HCT116 (cell line): ENCODE measurements at regions not wholly inside any gene's neighbourhood (a gene's known extent, or its start where the extent isn't known, plus 50 kb on each side); places are given as distances from the start of the nearest gene placed in this dataset.

Experiments
- ATAC-seq: fragments of 200-7000 bp; cut with Tn5 transposase; 2 replicates; pipeline ENCODE4 v1.9.1; 2020; ENCODE audit warnings: mild to moderate bottlenecking, moderate library complexity
- BruUV-seq: library from RNA; stranded (reverse); fragments of 400-500 nt; replicated peaks from 2 replicates; lab custom pipeline; 2021; lab: Mats Ljungman, UMichigan
- CTCF ChIA-PET: fragments of 300-600 bp; sonication (Branson Sonifier 250); formaldehyde crosslinking; loops from one replicate; lab custom pipeline; 2021; ENCODE audit warnings: antibody characterized with exemption; lab: Charles Lee
- POLR2A ChIA-PET: fragments of 300-600, 350-600 bp; sonication (Branson Sonifier 250); formaldehyde crosslinking; loops from one replicate; lab custom pipeline; 2021; ENCODE audit warnings: antibody characterized with exemption; lab: Charles Lee
- RAD21 ChIA-PET, 2 experiments: fragments of 300-600 bp; sonication (Branson Sonifier 250); formaldehyde crosslinking; loops; one replicate each; lab custom pipeline; 2023; ENCODE audit warnings: low total read pairs in 2 of 2; ENCODE audit not compliant: uncharacterized antibody in 2 of 2, unreplicated experiment in 2 of 2, low non-redundant PET in 1 of 2; lab: Charles Lee
- DNase-seq: peaks from one replicate; pipeline ENCODE4 v3.0.0-alpha.2; 2010; ENCODE audit warnings: low read depth, low spot score
- H2AFZ ChIP-seq: fragments of 200-600 bp; shearing (Covaris generic), sonication (generic); 2 replicates; pipeline ENCODE4 v1.6.1; 2017; ENCODE audit warnings: low read depth, mixed run types, mixed read lengths, antibody characterized with exemption, low read length; ENCODE audit not compliant: poor library complexity, severe bottlenecking
- H3K27ac ChIP-seq: 2 replicates; pipeline ENCODE4 v1.5.1; 2012; ENCODE audit warnings: low read depth, low read length
- H3K27me3 ChIP-seq: fragments of 200-600 bp; sonication (generic); 2 replicates; pipeline ENCODE4 v1.6.1; 2016; ENCODE audit warnings: mixed run types, low read length, mixed read lengths; ENCODE audit not compliant: insufficient read depth
- H3K36me3 ChIP-seq, 2 experiments: fragments of 200-500 bp in 1 of 2; fragments of 200-600 bp in 1 of 2; sonication (Bioruptor generic) in 1 of 2; sonication (generic) in 1 of 2; 2 replicates each; pipeline versions ENCODE4 v1.5.1 to v1.6.1; 2014 to 2016; ENCODE audit warnings: low read length in 2 of 2, inconsistent platforms in 1 of 2, mixed read lengths in 1 of 2, mixed run types in 1 of 2; ENCODE audit not compliant: insufficient read depth in 2 of 2, control insufficient read depth in 1 of 2
- H3K4me1 ChIP-seq, 2 experiments: fragments of 200-600 bp in 1 of 2; sonication (generic) in 1 of 2; 2 replicates each; pipeline versions ENCODE4 v1.5.1 to v1.6.1; 2012 to 2017; ENCODE audit warnings: low read length in 2 of 2, inconsistent platforms in 1 of 2, mild to moderate bottlenecking in 1 of 2, mixed read lengths in 1 of 2, mixed run types in 1 of 2, moderate library complexity in 1 of 2; ENCODE audit not compliant: insufficient read depth in 2 of 2, control insufficient read depth in 1 of 2
- H3K4me2 ChIP-seq: fragments of 200-600 bp; sonication (generic); 2 replicates; pipeline ENCODE4 v1.6.1; 2017; ENCODE audit warnings: mixed run types, low read length, mixed read lengths
- H3K4me3 ChIP-seq, 2 experiments: fragments of 200-600 bp in 1 of 2; sonication (generic) in 1 of 2; replicated peaks in 1 of 2; 2 replicates each; pipeline ENCODE4 v1.5.1; 2011 to 2016; ENCODE audit warnings: low read length in 2 of 2, control low read depth in 1 of 2, low read depth in 1 of 2, mild to moderate bottlenecking in 1 of 2, mixed read lengths in 1 of 2, mixed run types in 1 of 2
- H3K79me2 ChIP-seq: fragments of 200-600 bp; sonication (generic); 2 replicates; pipeline ENCODE4 v1.6.1; 2017; ENCODE audit warnings: mild to moderate bottlenecking, mixed run types, low read length, moderate library complexity, mixed read lengths; ENCODE audit not compliant: insufficient read depth
- H3K9ac ChIP-seq: fragments of 200-600 bp; sonication (generic); 2 replicates; pipeline ENCODE4 v1.6.1; 2016; ENCODE audit warnings: low read length, mixed read lengths
- H3K9me2 ChIP-seq: fragments of 200-600 bp; sonication (generic), shearing (Covaris generic); 2 replicates; pipeline ENCODE4 v1.6.1; 2017; ENCODE audit warnings: mixed run types, mild to moderate bottlenecking, moderate library complexity; ENCODE audit not compliant: insufficient read depth
- H3K9me3 ChIP-seq, 2 experiments: fragments of 200-500 bp in 1 of 2; fragments of 200-600 bp in 1 of 2; sonication (Bioruptor generic) in 1 of 2; sonication (generic) in 1 of 2; 2 replicates each; pipeline ENCODE4 v1.6.1; 2014 to 2017; ENCODE audit warnings: low read length in 2 of 2, mixed read lengths in 2 of 2, inconsistent platforms in 1 of 2, low read depth in 1 of 2, mild to moderate bottlenecking in 1 of 2, mixed run types in 1 of 2, moderate library complexity in 1 of 2; ENCODE audit not compliant: control insufficient read depth in 1 of 2, insufficient read depth in 1 of 2
- H4K20me1 ChIP-seq: fragments of 200-600 bp; sonication (generic), shearing (Covaris generic); 2 replicates; pipeline ENCODE4 v1.6.1; 2017; ENCODE audit warnings: mixed run types, mild to moderate bottlenecking, moderate library complexity; ENCODE audit not compliant: insufficient read depth
- CBX3 ChIP-seq: IDR thresholded peaks from 2 replicates; pipeline ENCODE4 v1.6.1; 2012; ENCODE audit warnings: low read depth
- CEBPB ChIP-seq: IDR thresholded peaks from 2 replicates; pipeline ENCODE4 v1.6.1; 2012; ENCODE audit warnings: low read depth
- ELF1 ChIP-seq: IDR thresholded peaks from 2 replicates; pipeline ENCODE4 v1.6.1; 2012; ENCODE audit warnings: low read depth, borderline replicate concordance
- EZH2 ChIP-seq: fragments of 200-600 bp; sonication (generic); IDR thresholded peaks from 2 replicates; pipeline ENCODE4 v1.6.1; 2017; ENCODE audit warnings: antibody characterized with exemption, mixed run types
- EZH2phosphoT487 ChIP-seq: fragments of 200-600 bp; IDR thresholded peaks from 2 replicates; pipeline ENCODE4 v1.6.1; 2018; ENCODE audit warnings: antibody characterized with exemption, borderline replicate concordance
- FOSL1 ChIP-seq: IDR thresholded peaks from 2 replicates; pipeline ENCODE4 v1.6.1; 2012; ENCODE audit warnings: low read depth
- JUND ChIP-seq: IDR thresholded peaks from 2 replicates; pipeline ENCODE4 v1.6.1; 2012
- POLR2A ChIP-seq: IDR thresholded peaks from 2 replicates; pipeline ENCODE4 v1.7.0; 2011; ENCODE audit warnings: borderline replicate concordance; ENCODE audit not compliant: insufficient read depth, insufficient read length; ENCODE audit errors: extremely low read depth
- POLR2AphosphoS5 ChIP-seq: IDR thresholded peaks from 2 replicates; pipeline ENCODE4 v1.6.1; 2011; ENCODE audit warnings: mild to moderate bottlenecking, low read depth, low read length, moderate library complexity
- SIN3A ChIP-seq: IDR thresholded peaks from 2 replicates; pipeline ENCODE4 v1.6.1; 2012; ENCODE audit warnings: low read depth
- SP1 ChIP-seq: IDR thresholded peaks from 2 replicates; pipeline ENCODE4 v1.6.1; 2012; ENCODE audit warnings: low read depth
- ZNF274 ChIP-seq: fragments of 200-500 bp; sonication (Bioruptor generic); IDR thresholded peaks from 2 replicates; pipeline ENCODE4 v1.6.1; 2014; ENCODE audit warnings: mild to moderate bottlenecking, low read depth, low read length, inconsistent platforms
- intact Hi-C: fragments of 100-400 bp; cut with micrococcal nuclease; formaldehyde crosslinking; loops from 2 replicates; pipeline ENCODE4 v1.10.0; 2022
- TF ChIP-seq, protein P1 (sequence below): IDR thresholded peaks from 2 replicates; pipeline ENCODE4 v1.6.1; 2011; ENCODE audit warnings: mild to moderate bottlenecking, low read length, moderate library complexity; ENCODE audit not compliant: insufficient replicate concordance; ENCODE audit errors: extremely low read depth
- TF ChIP-seq, protein P2 (sequence below): IDR thresholded peaks from 2 replicates; pipeline ENCODE4 v1.6.1; 2012; ENCODE audit warnings: low read depth
- TF ChIP-seq, protein P3 (sequence below), 3 experiments: fragments of 200-600 bp in 1 of 3; sonication (generic) in 1 of 3; IDR thresholded peaks in 2 of 3; conservative IDR thresholded peaks in 1 of 3; 2 replicates each; pipeline ENCODE4 v1.5.1; 2012 to 2017; ENCODE audit warnings: low read depth in 2 of 3, low read length in 2 of 3, antibody characterized with exemption in 1 of 3, borderline replicate concordance in 1 of 3, control low read depth in 1 of 3, mild to moderate bottlenecking in 1 of 3, mixed read lengths in 1 of 3, mixed run types in 1 of 3, moderate library complexity in 1 of 3; ENCODE audit not compliant: insufficient read depth in 1 of 3
- TF ChIP-seq, protein P4 (sequence below): IDR thresholded peaks from 2 replicates; pipeline ENCODE4 v1.6.1; 2012
- TF ChIP-seq, protein P5 (sequence below): IDR thresholded peaks from 2 replicates; pipeline ENCODE4 v1.6.1; 2012

DNA sequence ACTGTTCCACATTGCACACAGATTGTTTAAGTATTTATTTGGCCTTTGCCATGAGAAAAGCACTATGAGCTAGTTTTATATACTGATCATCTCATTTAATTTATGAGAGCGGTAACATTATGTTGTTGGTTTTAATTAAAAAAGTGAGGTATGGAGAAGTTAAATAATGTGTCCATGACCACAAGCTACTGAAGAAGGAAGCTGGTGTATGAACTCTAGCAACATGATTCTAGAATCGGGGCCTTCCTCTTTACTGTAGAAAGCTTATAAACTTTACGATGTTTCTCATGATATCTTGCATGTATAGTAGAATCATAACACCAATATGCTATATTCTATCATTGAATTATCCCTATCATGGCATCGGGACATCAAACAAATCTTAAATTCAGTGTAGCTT is 52.9 kb upstream of the CDH18 start:
- H3K36me3 ChIP-seq, result no peaks in the 10 kb centered on the region
- H3K4me2 ChIP-seq, result no peak overlapping the region
- RAD21 ChIA-PET, result no interaction called here
- H3K9ac ChIP-seq, result no peak overlapping the region
- no peaks in the 10 kb centered on the region for H4K20me1 ChIP-seq
- H3K4me3 ChIP-seq, result no peak overlapping the region
- POLR2A ChIA-PET, result no interaction called here
- no peak overlapping the region for H2AFZ ChIP-seq
- H3K27me3 ChIP-seq, result no peaks in the 10 kb centered on the region
- no peak for TF ChIP-seq ELF1
- no peak for TF ChIP-seq SIN3A
- TF ChIP-seq JUND, result no peak
- no peak for TF ChIP-seq CBX3
- TF ChIP-seq, protein P1, sequence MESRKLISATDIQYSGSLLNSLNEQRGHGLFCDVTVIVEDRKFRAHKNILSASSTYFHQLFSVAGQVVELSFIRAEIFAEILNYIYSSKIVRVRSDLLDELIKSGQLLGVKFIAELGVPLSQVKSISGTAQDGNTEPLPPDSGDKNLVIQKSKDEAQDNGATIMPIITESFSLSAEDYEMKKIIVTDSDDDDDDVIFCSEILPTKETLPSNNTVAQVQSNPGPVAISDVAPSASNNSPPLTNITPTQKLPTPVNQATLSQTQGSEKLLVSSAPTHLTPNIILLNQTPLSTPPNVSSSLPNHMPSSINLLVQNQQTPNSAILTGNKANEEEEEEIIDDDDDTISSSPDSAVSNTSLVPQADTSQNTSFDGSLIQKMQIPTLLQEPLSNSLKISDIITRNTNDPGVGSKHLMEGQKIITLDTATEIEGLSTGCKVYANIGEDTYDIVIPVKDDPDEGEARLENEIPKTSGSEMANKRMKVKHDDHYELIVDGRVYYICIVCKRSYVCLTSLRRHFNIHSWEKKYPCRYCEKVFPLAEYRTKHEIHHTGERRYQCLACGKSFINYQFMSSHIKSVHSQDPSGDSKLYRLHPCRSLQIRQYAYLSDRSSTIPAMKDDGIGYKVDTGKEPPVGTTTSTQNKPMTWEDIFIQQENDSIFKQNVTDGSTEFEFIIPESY, result no peak
- TF ChIP-seq CEBPB, result no peak
- no peak for TF ChIP-seq SP1
- TF ChIP-seq FOSL1, result no peak
- no peak for TF ChIP-seq ZNF274
- TF ChIP-seq POLR2A, result no peak
- TF ChIP-seq, protein P2, sequence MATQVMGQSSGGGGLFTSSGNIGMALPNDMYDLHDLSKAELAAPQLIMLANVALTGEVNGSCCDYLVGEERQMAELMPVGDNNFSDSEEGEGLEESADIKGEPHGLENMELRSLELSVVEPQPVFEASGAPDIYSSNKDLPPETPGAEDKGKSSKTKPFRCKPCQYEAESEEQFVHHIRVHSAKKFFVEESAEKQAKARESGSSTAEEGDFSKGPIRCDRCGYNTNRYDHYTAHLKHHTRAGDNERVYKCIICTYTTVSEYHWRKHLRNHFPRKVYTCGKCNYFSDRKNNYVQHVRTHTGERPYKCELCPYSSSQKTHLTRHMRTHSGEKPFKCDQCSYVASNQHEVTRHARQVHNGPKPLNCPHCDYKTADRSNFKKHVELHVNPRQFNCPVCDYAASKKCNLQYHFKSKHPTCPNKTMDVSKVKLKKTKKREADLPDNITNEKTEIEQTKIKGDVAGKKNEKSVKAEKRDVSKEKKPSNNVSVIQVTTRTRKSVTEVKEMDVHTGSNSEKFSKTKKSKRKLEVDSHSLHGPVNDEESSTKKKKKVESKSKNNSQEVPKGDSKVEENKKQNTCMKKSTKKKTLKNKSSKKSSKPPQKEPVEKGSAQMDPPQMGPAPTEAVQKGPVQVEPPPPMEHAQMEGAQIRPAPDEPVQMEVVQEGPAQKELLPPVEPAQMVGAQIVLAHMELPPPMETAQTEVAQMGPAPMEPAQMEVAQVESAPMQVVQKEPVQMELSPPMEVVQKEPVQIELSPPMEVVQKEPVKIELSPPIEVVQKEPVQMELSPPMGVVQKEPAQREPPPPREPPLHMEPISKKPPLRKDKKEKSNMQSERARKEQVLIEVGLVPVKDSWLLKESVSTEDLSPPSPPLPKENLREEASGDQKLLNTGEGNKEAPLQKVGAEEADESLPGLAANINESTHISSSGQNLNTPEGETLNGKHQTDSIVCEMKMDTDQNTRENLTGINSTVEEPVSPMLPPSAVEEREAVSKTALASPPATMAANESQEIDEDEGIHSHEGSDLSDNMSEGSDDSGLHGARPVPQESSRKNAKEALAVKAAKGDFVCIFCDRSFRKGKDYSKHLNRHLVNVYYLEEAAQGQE, result no peak
- no peak for TF ChIP-seq EZH2phosphoT487
- TF ChIP-seq POLR2AphosphoS5, result no peak
- TF ChIP-seq, protein P3, sequence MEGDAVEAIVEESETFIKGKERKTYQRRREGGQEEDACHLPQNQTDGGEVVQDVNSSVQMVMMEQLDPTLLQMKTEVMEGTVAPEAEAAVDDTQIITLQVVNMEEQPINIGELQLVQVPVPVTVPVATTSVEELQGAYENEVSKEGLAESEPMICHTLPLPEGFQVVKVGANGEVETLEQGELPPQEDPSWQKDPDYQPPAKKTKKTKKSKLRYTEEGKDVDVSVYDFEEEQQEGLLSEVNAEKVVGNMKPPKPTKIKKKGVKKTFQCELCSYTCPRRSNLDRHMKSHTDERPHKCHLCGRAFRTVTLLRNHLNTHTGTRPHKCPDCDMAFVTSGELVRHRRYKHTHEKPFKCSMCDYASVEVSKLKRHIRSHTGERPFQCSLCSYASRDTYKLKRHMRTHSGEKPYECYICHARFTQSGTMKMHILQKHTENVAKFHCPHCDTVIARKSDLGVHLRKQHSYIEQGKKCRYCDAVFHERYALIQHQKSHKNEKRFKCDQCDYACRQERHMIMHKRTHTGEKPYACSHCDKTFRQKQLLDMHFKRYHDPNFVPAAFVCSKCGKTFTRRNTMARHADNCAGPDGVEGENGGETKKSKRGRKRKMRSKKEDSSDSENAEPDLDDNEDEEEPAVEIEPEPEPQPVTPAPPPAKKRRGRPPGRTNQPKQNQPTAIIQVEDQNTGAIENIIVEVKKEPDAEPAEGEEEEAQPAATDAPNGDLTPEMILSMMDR (IDR thresholded peaks at IDR 0.05 in 2 of 3, conservative IDR thresholded peaks at IDR 0.05 in 1 of 3; ENCODE audit: borderline replicate concordance in 1 of 3, insufficient read depth in 1 of 3, low read depth in 2 of 3, low read length in 2 of 3), result no peak
- no peak for TF ChIP-seq EZH2
- TF ChIP-seq, protein P4, sequence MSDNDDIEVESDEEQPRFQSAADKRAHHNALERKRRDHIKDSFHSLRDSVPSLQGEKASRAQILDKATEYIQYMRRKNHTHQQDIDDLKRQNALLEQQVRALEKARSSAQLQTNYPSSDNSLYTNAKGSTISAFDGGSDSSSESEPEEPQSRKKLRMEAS, result no peak
- TF ChIP-seq, protein P5, sequence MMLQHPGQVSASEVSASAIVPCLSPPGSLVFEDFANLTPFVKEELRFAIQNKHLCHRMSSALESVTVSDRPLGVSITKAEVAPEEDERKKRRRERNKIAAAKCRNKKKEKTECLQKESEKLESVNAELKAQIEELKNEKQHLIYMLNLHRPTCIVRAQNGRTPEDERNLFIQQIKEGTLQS, result no peak
- no peaks in the 10 kb centered on the region for H3K79me2 ChIP-seq
- no peaks in the 10 kb centered on the region for H3K9me2 ChIP-seq
- no TSS peak for BruUV-seq
- peaks cover 4% of the 10 kb centered on the region in 2 experiments; a peak in 1 of 4 replicates for H3K9me3 ChIP-seq
- DNase-seq, result no peak
- CTCF ChIA-PET, result no interaction called here
- H3K4me1 ChIP-seq, result no peaks in the 10 kb centered on the region
- H3K27ac ChIP-seq, result no peak overlapping the region
- intact Hi-C loops, result no loop called here
- ATAC-seq, result no peak
